Right atrium auricular region (tissue), 2 donors: ENCODE measurements at regions not wholly inside any gene's neighbourhood (a gene's known extent, or its start where the extent isn't known, plus 50 kb on each side); places are given as distances from the start of the nearest gene placed in this dataset.

Source experiments
- DNase-seq: peaks from one replicate; pipeline ENCODE4 v3.0.0-alpha.2; 2019; ENCODE audit warnings: low spot score
- H3K27ac ChIP-seq, 2 donors: fragments of 200-600 bp; sonication (generic); 1 replicate in 1 of 2; 2 replicates in 1 of 2; pipeline ENCODE4 v1.5.1; 2016 to 2019
- H3K27me3 ChIP-seq, 2 donors: fragments of 200-600 bp; sonication (generic); one replicate each; pipeline versions ENCODE4 v1.5.1 to v1.6.0; 2017 to 2019
- H3K36me3 ChIP-seq: fragments of 200-600 bp; sonication (generic); one replicate; pipeline ENCODE4 v1.5.1; 2016
- H3K4me1 ChIP-seq, 2 donors: fragments of 200-600 bp; sonication (generic); one replicate each; pipeline versions ENCODE4 v1.5.1 to v1.6.0; 2017 to 2019
- H3K4me3 ChIP-seq, 2 donors: fragments of 200-600 bp; sonication (generic); 1 replicate in 1 of 2; 2 replicates in 1 of 2; pipeline ENCODE4 v1.5.1; 2017 to 2019; ENCODE audit warnings: mild to moderate bottlenecking in 1 of 2, moderate library complexity in 1 of 2
- H3K9me3 ChIP-seq, 2 donors: fragments of 200-600 bp; sonication (generic); one replicate each; pipeline ENCODE4 v1.5.1; 2019
- CTCF ChIP-seq, 2 donors: fragments of 200-600 bp; sonication (generic); IDR thresholded peaks; one replicate each; pipeline ENCODE4 v1.5.1; 2019; ENCODE audit warnings: antibody characterized with exemption in 2 of 2

- H3K4me1 ChIP-seq, result no peaks in the 10 kb centered on the region
- H3K36me3 ChIP-seq, result no peaks in the 10 kb centered on the region
- H3K4me3 ChIP-seq, result no peak overlapping the region
- DNase-seq, result no peak
- TF ChIP-seq CTCF (IDR thresholded peaks at IDR 0.05), result no peak
- no peak overlapping the region for H3K27ac ChIP-seq
- H3K27me3 ChIP-seq, result no peaks in the 10 kb centered on the region
- no peaks in the 10 kb centered on the region for H3K9me3 ChIP-seq
Measured at GRCh38 chr4:54548831-54549460, 108.8 kb upstream of the KIT start.

GRCh38 chr4:54550395-54551171, 107.2 kb upstream of the KIT start:
- H3K4me1 ChIP-seq, result no peaks in the 10 kb centered on the region
- H3K9me3 ChIP-seq, result no peaks in the 10 kb centered on the region
- H3K4me3 ChIP-seq, result no peak overlapping the region
- H3K27ac ChIP-seq, result no peak overlapping the region
- TF ChIP-seq CTCF (IDR thresholded peaks at IDR 0.05), result no peak
- DNase-seq, result no peak
- H3K36me3 ChIP-seq, result no peaks in the 10 kb centered on the region
- H3K27me3 ChIP-seq, result no peaks in the 10 kb centered on the region

- Histone ChIP-seq H3K4me3 (no peak overlapping the region), H3K27me3 (no peaks in the 10 kb centered on the region), H3K9me3 (no peaks in the 10 kb centered on the region), H3K27ac (no peak overlapping the region), H3K36me3 (no peaks in the 10 kb centered on the region), H3K4me1 (no peaks in the 10 kb centered on the region)
- TF ChIP-seq CTCF (IDR thresholded peaks at IDR 0.05), result no peak
- DNase-seq, result no peak
Measured at GRCh38 chr4:54553001-54553400, 104.8 kb upstream of the KIT start.

GRCh38 chr4:54554339-54554990, 103.3 kb upstream of the KIT start:
- Histone ChIP-seq H3K9me3 (no peaks in the 10 kb centered on the region), H3K27me3 (no peaks in the 10 kb centered on the region), H3K27ac (no peak overlapping the region), H3K4me1 (no peaks in the 10 kb centered on the region), H3K4me3 (no peak overlapping the region), H3K36me3 (no peaks in the 10 kb centered on the region)
- TF ChIP-seq CTCF (IDR thresholded peaks at IDR 0.05), result no peak
- no peak for DNase-seq

GRCh38 chr4:54556051-54556450, 101.7 kb upstream of the KIT start:
- Histone ChIP-seq H3K36me3 (no peaks in the 10 kb centered on the region), H3K4me3 (no peak overlapping the region)
- TF ChIP-seq CTCF (IDR thresholded peaks at IDR 0.05), result no peak

More at GRCh38 chr4:54556051-54556450, 101.7 kb upstream of the KIT start:
- Histone ChIP-seq H3K27ac (no peak overlapping the region), H3K9me3 (no peaks in the 10 kb centered on the region), H3K4me1 (no peaks in the 10 kb centered on the region), H3K27me3 (no peaks in the 10 kb centered on the region)
- no peak for DNase-seq
